SHP77 treated with DMSO at 0.1 percent for 48 hours (cell line): ENCODE measurements at regions not wholly inside any gene's neighbourhood (a gene's known extent, or its start where the extent isn't known, plus 50 kb on each side); places are given as distances from the start of the nearest gene placed in this dataset.

Source experiments
- DNase-seq: peaks from one replicate; lab custom pipeline; 2025; lab: John Stamatoyannopoulos, UW

- no peak for DNase-seq
Observed at GRCh38 chr1:219801156-219801820, 127.1 kb downstream of the SLC30A10 start.

GRCh38 chr1:219798283-219799030 is 129.9 kb downstream of the SLC30A10 start:
- DNase-seq: no peak

GRCh38 chr1:219797683-219798082 is 130.7 kb downstream of the SLC30A10 start:
- no peak for DNase-seq

- no peak for DNase-seq
Observed at GRCh38 chr1:219797009-219797408, 131.3 kb downstream of the SLC30A10 start.

GRCh38 chr1:219795363-219795917 is 132.9 kb downstream of the SLC30A10 start:
- DNase-seq: no peak

GRCh38 chr1:219794085-219794743 is 134.1 kb downstream of the SLC30A10 start:
- DNase-seq: no peak

- no peak for DNase-seq
Observed at GRCh38 chr1:219792337-219793021, 135.9 kb downstream of the SLC30A10 start.

GRCh38 chr1:219791766-219792165 is 136.6 kb downstream of the SLC30A10 start:
- DNase-seq: no peak

- DNase-seq: no peak
Observed at GRCh38 chr1:219790834-219791615, 137.3 kb downstream of the SLC30A10 start.

GRCh38 chr1:219788700-219789099 is 139.7 kb downstream of the SLC30A10 start:
- no peak for DNase-seq

- no peak for DNase-seq
Observed at GRCh38 chr1:219788091-219788490, 140.3 kb downstream of the SLC30A10 start.

GRCh38 chr1:219784660-219785381 is 143.5 kb downstream of the SLC30A10 start:
- DNase-seq: no peak

- DNase-seq: no peak
Observed at GRCh38 chr1:219783605-219784235, 144.6 kb downstream of the SLC30A10 start.

GRCh38 chr1:219782929-219783328 is 145.4 kb downstream of the SLC30A10 start:
- DNase-seq: no peak

- DNase-seq: no peak
Observed at GRCh38 chr1:219782311-219782710, 146.0 kb downstream of the SLC30A10 start.

GRCh38 chr1:219781491-219781890 is 146.9 kb downstream of the SLC30A10 start:
- DNase-seq: no peak

GRCh38 chr1:219778793-219779369 is 149.5 kb downstream of the SLC30A10 start:
- no peak for DNase-seq

- no peak for DNase-seq
Observed at GRCh38 chr1:219778110-219778509, 150.2 kb downstream of the SLC30A10 start.

GRCh38 chr1:219774386-219774785 is 154.0 kb downstream of the SLC30A10 start:
- DNase-seq: no peak

- DNase-seq: no peak
Observed at GRCh38 chr1:219773775-219774174, 154.6 kb downstream of the SLC30A10 start.
